Mesodermal cell (in vitro differentiated cells): ENCODE measurements at regions not wholly inside any gene's neighbourhood (a gene's known extent, or its start where the extent isn't known, plus 50 kb on each side); places are given as distances from the start of the nearest gene placed in this dataset.

ENCODE experiments used
- H3K27ac ChIP-seq: 2 replicates; pipeline ENCODE4 v1.7.0; 2013; ENCODE audit warnings: mild to moderate bottlenecking, low read depth, low read length, moderate library complexity; ENCODE audit not compliant: severe bottlenecking
- H3K36me3 ChIP-seq: 2 replicates; pipeline ENCODE4 v1.7.1; 2013; ENCODE audit warnings: mild to moderate bottlenecking, low read length, moderate library complexity; ENCODE audit not compliant: control insufficient read depth, insufficient read depth
- H3K4me1 ChIP-seq: one replicate; pipeline ENCODE4 v1.7.1; 2013; ENCODE audit warnings: mild to moderate bottlenecking, low read length; ENCODE audit not compliant: insufficient read depth, control insufficient read depth, poor library complexity, severe bottlenecking
- H3K4me3 ChIP-seq: 2 replicates; pipeline ENCODE4 v1.7.0; 2013; ENCODE audit warnings: low read length, control low read depth, mild to moderate bottlenecking; ENCODE audit not compliant: insufficient read depth, poor library complexity, severe bottlenecking; ENCODE audit errors: extremely low read depth
- H3K9me3 ChIP-seq: 2 replicates; pipeline ENCODE4 v1.7.1; 2013; ENCODE audit warnings: mild to moderate bottlenecking, low read length, moderate library complexity; ENCODE audit not compliant: control insufficient read depth
- WGBS, 2 experiments: methylation state at CpG; one replicate each; pipeline ENCODE4 v1.1.5; 2013; ENCODE audit warnings: missing lambda C conversion rate in 2 of 2; ENCODE audit not compliant: insufficient coverage in 2 of 2; 5-methylcytosine and 5-hydroxymethylcytosine counted together

GRCh38 chr11:70859180-70859579 is 393.2 kb downstream of the SHANK2 start:
- no peaks in the 10 kb centered on the region for H3K36me3 ChIP-seq
- WGBS, 2 experiments = 88 to 90% methylated on average over 4 of the region's 4 CpGs
- H3K27ac ChIP-seq = no peak overlapping the region
- no peak overlapping the region for H3K4me3 ChIP-seq
- H3K4me1 ChIP-seq = no peaks in the 10 kb centered on the region
- no peaks in the 10 kb centered on the region for H3K9me3 ChIP-seq

GRCh38 chr11:70860888-70861287 is 391.5 kb downstream of the SHANK2 start:
- no peak overlapping the region for H3K4me3 ChIP-seq
- WGBS, 2 experiments = 31 to 40% methylated on average over 5 to 7 of the region's 7 CpGs
- no peak overlapping the region for H3K27ac ChIP-seq
- no peaks in the 10 kb centered on the region for H3K4me1 ChIP-seq
- H3K9me3 ChIP-seq = no peaks in the 10 kb centered on the region
- H3K36me3 ChIP-seq = no peaks in the 10 kb centered on the region

DNA sequence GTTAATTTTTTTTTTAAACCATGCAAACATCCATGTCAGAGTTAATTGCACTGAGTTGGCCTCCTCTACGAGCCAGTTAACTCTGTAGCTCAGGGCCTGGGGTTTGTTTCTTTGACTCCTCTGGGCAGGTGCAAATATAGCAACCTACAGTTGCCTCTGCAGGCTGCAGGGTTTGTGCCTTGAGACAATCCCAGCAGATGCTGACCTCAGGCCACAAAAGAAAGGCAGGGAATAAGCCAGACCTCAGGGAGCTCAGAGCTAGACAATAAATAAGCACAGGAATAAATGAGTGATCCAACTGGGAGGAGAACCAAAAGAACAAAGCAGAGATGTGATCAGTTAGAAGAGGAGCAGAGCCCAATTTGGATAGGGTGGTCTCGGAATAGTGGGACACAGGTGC is 390.8 kb downstream of the SHANK2 start:
- Histone ChIP-seq H3K4me3 (no peak overlapping the region), H3K36me3 (no peaks in the 10 kb centered on the region), H3K27ac (no peak overlapping the region), H3K4me1 (no peaks in the 10 kb centered on the region), H3K9me3 (no peaks in the 10 kb centered on the region)
- 54 to 67% methylated on average over 1 to 2 of the region's 2 CpGs for WGBS, 2 experiments

DNA sequence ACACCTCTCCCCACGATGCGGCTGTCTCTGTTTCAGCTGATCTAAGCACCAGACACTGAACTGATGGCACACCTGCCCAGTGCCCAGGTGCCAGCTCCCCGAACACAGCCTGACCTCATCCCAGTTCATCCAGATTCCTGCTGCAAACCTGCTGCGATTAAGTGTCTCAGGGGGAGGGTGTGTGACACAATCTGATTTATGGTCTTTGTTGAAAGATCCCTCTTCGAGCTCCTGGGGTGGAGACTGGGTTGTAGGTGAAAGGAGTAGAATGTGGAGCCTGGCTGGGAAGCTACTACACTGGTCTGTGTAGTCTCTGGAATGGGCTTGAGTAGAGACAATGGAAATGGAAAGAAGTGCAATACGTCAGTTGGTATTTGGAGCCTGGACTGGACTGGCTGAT is 390.3 kb downstream of the SHANK2 start:
- H3K9me3 ChIP-seq = no peaks in the 10 kb centered on the region
- H3K36me3 ChIP-seq = no peaks in the 10 kb centered on the region
- H3K4me3 ChIP-seq = no peak overlapping the region
- H3K4me1 ChIP-seq = no peaks in the 10 kb centered on the region
- H3K27ac ChIP-seq = no peak overlapping the region
- WGBS, 2 experiments = 89 to 93% methylated on average over 3 to 6 of the region's 6 CpGs

DNA sequence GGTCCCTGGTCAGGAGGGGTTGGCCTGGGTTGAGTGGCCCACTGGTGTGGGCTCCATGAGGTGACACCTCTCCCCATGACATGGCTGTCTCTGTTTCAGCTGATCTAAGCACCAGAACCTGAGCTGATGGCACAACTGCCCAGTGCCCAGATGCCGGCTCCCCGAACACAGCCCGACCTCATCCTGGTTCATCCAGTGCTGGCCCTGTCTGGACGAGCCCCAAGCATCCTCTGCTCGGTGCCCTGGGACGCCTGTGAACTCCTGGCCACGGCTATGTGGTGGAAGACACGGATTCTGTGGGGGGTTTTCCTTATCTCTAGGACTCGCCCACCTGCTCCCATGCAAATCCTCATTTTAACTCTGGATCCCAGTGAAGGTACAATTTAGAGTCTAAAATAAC is 389.2 kb downstream of the SHANK2 start:
- Histone ChIP-seq H3K4me3 (no peak overlapping the region), H3K27ac (no peak overlapping the region), H3K36me3 (no peaks in the 10 kb centered on the region), H3K4me1 (no peaks in the 10 kb centered on the region), H3K9me3 (no peaks in the 10 kb centered on the region)
- WGBS, 2 experiments = 87 to 93% methylated on average over 6 to 7 of the region's 9 CpGs

GRCh38 chr11:70863993-70864392 is 388.4 kb downstream of the SHANK2 start:
- H3K4me1 ChIP-seq = no peaks in the 10 kb centered on the region
- no peaks in the 10 kb centered on the region for H3K36me3 ChIP-seq
- no peak overlapping the region for H3K27ac ChIP-seq
- no peaks in the 10 kb centered on the region for H3K9me3 ChIP-seq
- 84 to 100% methylated on average over 2 to 3 of the region's 4 CpGs for WGBS, 2 experiments
- H3K4me3 ChIP-seq = no peak overlapping the region

- 88 to 92% methylated on average over 9 to 10 of the region's 10 CpGs for WGBS, 2 experiments
- no peaks in the 10 kb centered on the region for H3K4me1 ChIP-seq
- H3K9me3 ChIP-seq = no peaks in the 10 kb centered on the region
- no peaks in the 10 kb centered on the region for H3K36me3 ChIP-seq
- no peak overlapping the region for H3K27ac ChIP-seq
- no peak overlapping the region for H3K4me3 ChIP-seq
Observed at GRCh38 chr11:70865356-70865755, 387.0 kb downstream of the SHANK2 start.

DNA sequence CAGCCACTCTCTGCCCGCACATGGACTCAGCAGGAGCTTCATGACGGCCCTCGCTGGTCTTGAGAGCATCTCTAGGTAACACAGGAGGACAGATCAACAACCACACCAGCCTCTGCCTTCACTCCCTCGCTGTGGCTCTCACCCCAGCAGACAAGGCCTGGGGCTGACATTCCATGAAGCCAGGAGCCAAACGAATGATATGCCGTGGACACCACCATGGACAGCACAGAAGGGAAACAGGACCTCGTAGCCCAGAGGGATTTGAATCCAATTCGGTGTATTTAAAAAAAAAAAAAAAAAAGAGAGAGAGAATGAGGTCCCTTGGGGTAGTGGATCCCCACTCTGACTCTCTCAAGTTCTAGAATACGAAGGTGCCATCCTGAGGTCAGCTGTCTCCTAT is 385.5 kb downstream of the SHANK2 start:
- Histone ChIP-seq H3K4me3 (no peak overlapping the region), H3K9me3 (no peaks in the 10 kb centered on the region), H3K36me3 (no peaks in the 10 kb centered on the region), H3K27ac (no peak overlapping the region), H3K4me1 (no peaks in the 10 kb centered on the region)
- 71 to 92% methylated on average over 4 to 9 of the region's 9 CpGs for WGBS, 2 experiments

DNA sequence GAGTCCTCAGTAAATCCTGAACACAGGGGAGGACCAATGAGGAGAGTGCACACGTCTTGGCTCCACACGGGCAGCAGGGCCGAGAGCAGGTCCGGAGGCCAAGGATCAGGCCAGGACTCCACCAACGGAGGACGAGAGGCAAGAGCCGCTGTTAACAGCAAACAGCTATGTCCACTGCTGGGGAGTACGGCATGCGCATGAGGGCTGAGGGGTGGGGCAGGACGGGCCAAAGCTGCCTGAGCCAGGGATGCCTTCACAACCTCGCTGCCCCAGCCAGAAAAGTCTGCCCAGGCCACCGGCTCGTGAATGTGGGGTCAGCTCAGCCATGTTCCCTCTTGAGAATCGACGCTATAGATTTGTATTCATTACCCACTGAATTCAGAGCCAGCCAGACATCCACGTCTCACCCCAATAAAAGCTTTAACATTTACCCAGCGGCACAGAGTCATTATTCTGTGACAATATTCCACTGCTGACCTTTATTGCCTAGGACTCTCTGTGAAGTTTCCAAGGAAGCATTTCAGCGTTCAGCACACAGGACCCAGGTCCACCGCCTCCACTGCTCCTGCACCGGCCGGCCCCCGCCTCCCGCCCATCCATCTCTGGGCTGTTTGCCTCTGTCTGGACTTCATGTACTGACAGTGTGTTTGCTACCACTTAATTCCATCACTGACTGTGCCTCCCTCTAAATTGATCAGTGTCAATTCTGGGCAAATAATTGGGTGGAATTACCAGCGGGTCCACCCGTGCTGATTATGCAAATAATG is 384.9 kb downstream of the SHANK2 start:
- Histone ChIP-seq H3K4me1 (no peaks in the 10 kb centered on the region), H3K27ac (no peak overlapping the region), H3K9me3 (no peaks in the 10 kb centered on the region), H3K4me3 (no peak overlapping the region), H3K36me3 (no peaks in the 10 kb centered on the region)
- WGBS, 2 experiments = 85 to 86% methylated on average over 22 to 24 of the region's 25 CpGs

- Histone ChIP-seq H3K9me3 (no peaks in the 10 kb centered on the region), H3K4me1 (peaks cover 4% of the 10 kb centered on the region), H3K27ac (no peak overlapping the region), H3K36me3 (no peaks in the 10 kb centered on the region), H3K4me3 (no peak overlapping the region)
- WGBS, 2 experiments = 79 to 89% methylated on average over 1 to 2 of the region's 8 CpGs
Observed at GRCh38 chr11:70868341-70868885, 384.0 kb downstream of the SHANK2 start.

DNA sequence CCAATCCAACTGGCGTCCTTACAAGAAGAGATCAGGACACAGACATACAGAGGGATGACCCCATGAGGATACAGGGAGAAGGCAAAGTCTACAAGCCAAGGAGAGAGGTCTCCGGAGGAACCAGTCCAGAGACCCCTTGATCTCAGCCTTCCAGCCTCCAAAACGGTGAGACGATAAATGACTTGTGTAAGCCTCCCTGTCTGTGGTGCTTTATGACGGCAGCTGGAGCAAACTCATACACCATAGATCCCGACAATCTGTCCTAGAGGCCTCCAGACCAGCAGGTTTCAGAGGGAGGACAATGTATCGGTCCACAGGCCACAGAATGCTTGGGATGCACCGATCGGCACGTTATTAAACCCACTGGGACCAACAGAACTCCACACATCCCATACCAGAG is 383.3 kb downstream of the SHANK2 start:
- H3K27ac ChIP-seq = no peak overlapping the region
- H3K36me3 ChIP-seq = no peaks in the 10 kb centered on the region
- 92 to 94% methylated on average over 8 to 10 of the region's 10 CpGs for WGBS, 2 experiments
- H3K4me3 ChIP-seq = no peak overlapping the region
- peaks cover 7% of the 10 kb centered on the region for H3K4me1 ChIP-seq
- no peaks in the 10 kb centered on the region for H3K9me3 ChIP-seq
